GM13977 (cell line): ENCODE measurements at regions not wholly inside any gene's neighbourhood (a gene's known extent, or its start where the extent isn't known, plus 50 kb on each side); places are given as distances from the start of the nearest gene placed in this dataset.

ENCODE experiments used
- DNase-seq: peaks from one replicate; pipeline ENCODE4 v3.0.0; 2012; ENCODE audit warnings: low spot score
- CTCF ChIP-seq: IDR thresholded peaks from 2 replicates; pipeline ENCODE4 v1.5.1; 2012; ENCODE audit warnings: mild to moderate bottlenecking, control low read depth; ENCODE audit not compliant: insufficient read depth; ENCODE audit errors: extremely low read depth, missing control alignments
- in situ Hi-C: fragments of 300-500 bp; cut with MboI; formaldehyde crosslinking; loops from one replicate; pipeline ENCODE4 v1.12.0; 2022; ENCODE audit warnings: low sequenced_read_pairs, low pct_unique_long_range_greater_than_20kb, mixed read lengths, inconsistent platforms; ENCODE audit not compliant: unreplicated experiment

GRCh38 chr2:34419856-34420255 is 820.8 kb upstream of the FAM98A start:
- no peak for TF ChIP-seq CTCF

DNA sequence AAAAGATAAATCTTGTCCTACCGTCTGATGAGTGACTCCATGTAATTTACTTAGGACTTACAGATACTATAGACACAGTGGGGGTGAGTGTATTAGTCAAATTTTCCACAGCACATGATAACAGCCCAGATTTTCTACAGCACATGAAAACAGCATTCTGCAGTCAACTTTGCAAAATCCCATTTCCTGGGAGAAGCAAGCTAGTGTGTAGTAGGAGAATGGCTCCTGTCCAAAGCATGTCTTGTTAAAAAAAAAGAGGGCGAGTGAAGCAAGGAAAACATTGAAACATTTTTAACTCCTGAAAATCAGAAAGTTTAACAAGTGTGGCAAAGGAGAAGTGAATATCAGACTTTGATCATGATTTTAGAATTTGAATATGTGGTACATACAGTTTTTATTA is 817.8 kb upstream of the FAM98A start:
- no peak for TF ChIP-seq CTCF
- in situ Hi-C loops: no loop called here
- DNase-seq: no peak

More at GRCh38 chr2:34419856-34420255, 820.8 kb upstream of the FAM98A start:
- in situ Hi-C loops: no loop called here
- no peak for DNase-seq

DNA sequence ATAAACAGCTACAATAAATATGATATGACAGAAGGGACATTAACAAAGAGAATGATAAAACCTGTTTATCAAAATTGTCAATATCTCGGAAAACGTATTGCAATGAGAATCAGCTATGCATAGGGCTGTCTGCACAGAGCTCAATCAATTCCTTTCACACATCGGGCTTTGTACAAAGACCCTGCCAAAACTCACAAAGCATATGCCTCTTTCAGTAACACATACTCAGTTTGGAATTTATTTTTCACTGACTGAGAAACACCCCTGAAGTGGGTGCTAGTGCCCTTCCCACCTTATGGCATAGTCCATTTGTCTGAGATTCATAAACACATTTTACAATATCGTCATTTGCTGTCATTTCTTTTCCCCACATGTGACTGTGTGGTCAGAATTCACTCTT is 815.8 kb upstream of the FAM98A start:
- in situ Hi-C loops: no loop called here
- no peak for TF ChIP-seq CTCF
- DNase-seq: no peak

GRCh38 chr2:34408100-34408499 is 809.0 kb upstream of the FAM98A start:
- in situ Hi-C loops: no loop called here
- no peak for DNase-seq
- TF ChIP-seq CTCF: no peak

DNA sequence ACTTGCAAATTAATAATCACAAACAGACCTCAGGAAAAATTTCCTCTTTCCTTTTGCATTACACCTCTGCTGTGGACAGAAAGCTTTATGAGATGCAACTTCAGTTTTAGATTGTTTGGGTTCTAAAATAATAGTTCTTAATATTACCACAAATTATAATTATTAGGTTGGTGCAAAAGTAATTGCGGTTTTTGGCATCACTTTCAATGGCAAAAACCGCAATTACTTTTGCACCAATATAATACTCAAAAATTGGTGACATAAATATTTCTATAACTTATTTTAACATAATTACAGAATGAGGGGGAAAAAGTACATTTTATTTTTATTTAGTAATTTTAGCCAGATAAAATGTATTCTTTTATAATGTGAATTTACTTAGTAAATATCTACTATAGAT is 804.4 kb upstream of the FAM98A start:
- DNase-seq: no peak
- no peak for TF ChIP-seq CTCF
- in situ Hi-C loops: no loop called here

- DNase-seq: no peak
- in situ Hi-C loops: no loop called here
- TF ChIP-seq CTCF: no peak
These were observed 803.3 kb upstream of the FAM98A start for GRCh38 chr2:34402376-34402775.

DNA sequence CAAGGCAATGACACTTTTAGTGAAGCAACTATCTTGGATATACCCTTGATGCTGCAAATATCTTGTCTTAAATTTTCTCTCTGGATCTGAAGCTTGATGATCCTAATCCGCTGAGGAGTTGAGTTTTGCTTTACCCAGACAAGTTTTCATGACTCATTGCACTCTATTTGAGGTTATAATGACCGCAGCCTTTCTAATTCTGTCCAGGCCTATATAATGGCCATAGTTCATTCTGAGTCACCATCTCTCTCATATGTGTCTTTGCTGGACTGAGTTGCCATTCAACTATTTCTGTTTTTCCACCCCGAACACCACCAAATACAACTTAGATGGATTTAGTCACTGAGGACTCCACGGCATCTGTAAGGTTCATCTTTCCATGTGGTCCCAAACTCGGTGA is 802.1 kb upstream of the FAM98A start:
- in situ Hi-C loops: no loop called here
- no peak for TF ChIP-seq CTCF
- DNase-seq: no peak
